B cell (primary cell): ENCODE measurements at regions not wholly inside any gene's neighbourhood (a gene's known extent, or its start where the extent isn't known, plus 50 kb on each side); places are given as distances from the start of the nearest gene placed in this dataset.
"Not testable (repeated sequence)": the region's sequence is repeated elsewhere in the genome, so short reads cannot be mapped to it uniquely, and the experiment has no call there.

ENCODE experiments used
- ATAC-seq: fragments of 200-7000 bp; cut with Tn5 transposase; one replicate; pipeline ENCODE4 v1.10.0; 2021; ENCODE audit warnings: low read depth, mild to moderate bottlenecking, moderate number of reproducible peaks, moderate library complexity
- CTCF ChIA-PET: fragments of 350-600 bp; sonication (Branson Sonifier 250); formaldehyde crosslinking; loops from one replicate; lab custom pipeline; 2021; ENCODE audit warnings: antibody characterized with exemption, inconsistent platforms; lab: Charles Lee
- POLR2A ChIA-PET: fragments of 350-600 bp; sonication (Branson Sonifier 250); formaldehyde crosslinking; loops from one replicate; lab custom pipeline; 2021; ENCODE audit warnings: antibody characterized with exemption; lab: Charles Lee
- DNase-seq: peaks from one replicate; pipeline ENCODE4 v3.0.0; 2013
- H2AFZ ChIP-seq: 2 replicates; pipeline ENCODE4 v1.6.1; 2012; ENCODE audit warnings: mild to moderate bottlenecking, low read depth, low read length; ENCODE audit not compliant: insufficient read depth, poor library complexity, severe bottlenecking
- H3K27ac ChIP-seq, 2 donors: 1 replicate in 1 of 2; 2 replicates in 1 of 2; pipeline ENCODE4 v1.5.1; 2012 to 2013; ENCODE audit warnings: low read length in 2 of 2, mild to moderate bottlenecking in 2 of 2, moderate library complexity in 1 of 2
- H3K27me3 ChIP-seq, 4 experiments: fragments of 200-600 bp in 1 of 4; sonication (generic) in 1 of 4; replicated peaks in 1 of 4; 1 replicate in 2 of 4; 2 replicates in 2 of 4; pipeline versions ENCODE4 v1.6.1 to v1.7.0; 2013 to 2016; ENCODE audit warnings: low read length in 3 of 4, mild to moderate bottlenecking in 2 of 4, mixed read lengths in 1 of 4, moderate library complexity in 1 of 4; ENCODE audit not compliant: insufficient read depth in 4 of 4, control insufficient read depth in 3 of 4; ENCODE audit errors: control extremely low read depth in 1 of 4
- H3K36me3 ChIP-seq, 2 experiments: replicated peaks in 1 of 2; 1 replicate in 1 of 2; 2 replicates in 1 of 2; pipeline versions ENCODE4 v1.6.1 to v1.7.1; 2013; ENCODE audit warnings: low read length in 1 of 2; ENCODE audit not compliant: insufficient read depth in 2 of 2, control insufficient read depth in 1 of 2; ENCODE audit errors: control extremely low read depth in 1 of 2, extremely low read depth in 1 of 2
- H3K4me1 ChIP-seq, 2 donors: fragments of 200-600 bp in 1 of 2; sonication (generic) in 1 of 2; 1 replicate in 1 of 2; 2 replicates in 1 of 2; pipeline versions ENCODE4 v1.5.1 to v1.6.1; 2013 to 2017; ENCODE audit warnings: low read length in 2 of 2; ENCODE audit not compliant: control insufficient read depth in 2 of 2, insufficient read depth in 2 of 2
- H3K4me2 ChIP-seq: replicated peaks from 2 replicates; pipeline ENCODE3; 2012; ENCODE audit warnings: mild to moderate bottlenecking, low read depth, low read length; ENCODE audit not compliant: poor library complexity, severe bottlenecking
- H3K4me3 ChIP-seq, 5 experiments: fragments of 200-600 bp in 1 of 5; sonication (generic) in 1 of 5; 1 replicate in 3 of 5; 2 replicates in 2 of 5; pipeline versions ENCODE4 v1.5.1 to v1.7.0; 2011 to 2016; ENCODE audit warnings: low read length in 4 of 5, mild to moderate bottlenecking in 4 of 5, low read depth in 2 of 5, control low read depth in 1 of 5, moderate library complexity in 1 of 5; ENCODE audit not compliant: insufficient read depth in 1 of 5; ENCODE audit errors: control extremely low read depth in 1 of 5, extremely low read depth in 1 of 5
- H3K79me2 ChIP-seq: fragments of 200-600 bp; sonication (generic); one replicate; pipeline ENCODE4 v1.6.0; 2016; ENCODE audit warnings: low read length; ENCODE audit not compliant: control insufficient read depth, insufficient read depth
- H3K9ac ChIP-seq: fragments of 200-600 bp; sonication (generic); 2 replicates; pipeline ENCODE4 v1.6.1; 2017; ENCODE audit warnings: mild to moderate bottlenecking, low read length, moderate library complexity
- H3K9me3 ChIP-seq, 3 donors: one replicate each; pipeline versions ENCODE4 v1.6.1 to v1.7.1; 2013; ENCODE audit warnings: low read length in 2 of 3; ENCODE audit not compliant: control insufficient read depth in 2 of 3, insufficient read depth in 1 of 3; ENCODE audit errors: control extremely low read depth in 1 of 3
- H4K20me1 ChIP-seq: 2 replicates; pipeline ENCODE4 v1.6.0; 2012; ENCODE audit warnings: mild to moderate bottlenecking, low read length; ENCODE audit not compliant: insufficient read depth, control insufficient read depth, poor library complexity, severe bottlenecking
- H3K27ac Mint-ChIP-seq: one replicate; pipeline ENCODE4 v1.8.0; 2021; ENCODE audit warnings: mixed read lengths
- H3K27me3 Mint-ChIP-seq: one replicate; pipeline ENCODE4 v1.8.0; 2021; ENCODE audit warnings: mixed read lengths
- H3K4me1 Mint-ChIP-seq: one replicate; pipeline ENCODE4 v1.8.0; 2021; ENCODE audit warnings: mixed read lengths
- H3K4me3 Mint-ChIP-seq: one replicate; pipeline ENCODE4 v1.8.0; 2021; ENCODE audit warnings: mixed read lengths
- H3K9me3 Mint-ChIP-seq: one replicate; pipeline ENCODE4 v1.8.0; 2022; ENCODE audit warnings: mixed read lengths; ENCODE audit not compliant: insufficient read depth
- EZH2 ChIP-seq: IDR thresholded peaks from 2 replicates; pipeline ENCODE4 v1.6.1; 2012; ENCODE audit warnings: borderline replicate concordance, low read depth, mild to moderate bottlenecking, moderate library complexity, low read length; ENCODE audit not compliant: insufficient read depth, poor library complexity, severe bottlenecking
- WGBS: methylation state at CpG from one replicate; pipeline ENCODE4 v1.1.5; 2013; ENCODE audit warnings: missing lambda C conversion rate; ENCODE audit not compliant: insufficient coverage; 5-methylcytosine and 5-hydroxymethylcytosine counted together
- intact Hi-C: fragments of 100-400 bp; cut with micrococcal nuclease; formaldehyde crosslinking; loops from one replicate; pipeline ENCODE4 v1.10.0; 2022
- TF ChIP-seq, protein P1 (sequence below): fragments of 200-600 bp; IDR thresholded peaks from one replicate; pipeline ENCODE4 v1.8.0; 2022; ENCODE audit warnings: antibody characterized with exemption, mild to moderate bottlenecking

DNA sequence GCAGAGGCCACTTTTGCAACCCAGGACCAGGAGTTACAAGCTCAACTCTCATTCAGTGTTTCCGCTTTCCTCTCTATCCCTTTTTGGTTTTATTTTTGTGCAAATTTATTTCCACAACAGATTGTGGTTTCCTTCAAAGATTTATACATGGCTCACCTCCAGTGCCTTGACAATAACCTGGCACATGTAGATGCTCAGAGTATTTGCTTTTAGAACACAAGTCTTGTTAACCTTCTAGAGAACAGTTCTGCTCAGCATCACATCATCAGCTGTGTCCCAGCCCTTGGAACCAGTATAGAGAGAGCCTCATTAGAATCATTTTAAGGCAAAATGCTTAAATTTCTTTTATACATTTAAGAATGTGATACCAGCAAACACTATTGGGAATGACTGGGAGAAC, 133.7 kb downstream of the TENT5C start:
- ChIA-PET POLR2A (interaction anchor here (0.6 kb wide), 1 partner anchor 53 kb away, joined by 9 read pairs; no protein-coding TSS in a partner anchor), CTCF (no interaction called here)
- TF ChIP-seq, protein P1, sequence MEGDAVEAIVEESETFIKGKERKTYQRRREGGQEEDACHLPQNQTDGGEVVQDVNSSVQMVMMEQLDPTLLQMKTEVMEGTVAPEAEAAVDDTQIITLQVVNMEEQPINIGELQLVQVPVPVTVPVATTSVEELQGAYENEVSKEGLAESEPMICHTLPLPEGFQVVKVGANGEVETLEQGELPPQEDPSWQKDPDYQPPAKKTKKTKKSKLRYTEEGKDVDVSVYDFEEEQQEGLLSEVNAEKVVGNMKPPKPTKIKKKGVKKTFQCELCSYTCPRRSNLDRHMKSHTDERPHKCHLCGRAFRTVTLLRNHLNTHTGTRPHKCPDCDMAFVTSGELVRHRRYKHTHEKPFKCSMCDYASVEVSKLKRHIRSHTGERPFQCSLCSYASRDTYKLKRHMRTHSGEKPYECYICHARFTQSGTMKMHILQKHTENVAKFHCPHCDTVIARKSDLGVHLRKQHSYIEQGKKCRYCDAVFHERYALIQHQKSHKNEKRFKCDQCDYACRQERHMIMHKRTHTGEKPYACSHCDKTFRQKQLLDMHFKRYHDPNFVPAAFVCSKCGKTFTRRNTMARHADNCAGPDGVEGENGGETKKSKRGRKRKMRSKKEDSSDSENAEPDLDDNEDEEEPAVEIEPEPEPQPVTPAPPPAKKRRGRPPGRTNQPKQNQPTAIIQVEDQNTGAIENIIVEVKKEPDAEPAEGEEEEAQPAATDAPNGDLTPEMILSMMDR, result no peak
- no peak for TF ChIP-seq EZH2
- WGBS, result 100% methylated on average over 1 of the region's 1 CpG
- H4K20me1 ChIP-seq, result no peaks in the 10 kb centered on the region
- Mint-ChIP-seq H3K27ac (no peak overlapping the region), H3K27me3 (peaks cover 14% of the 10 kb centered on the region), H3K4me1 (peaks cover 13% of the 10 kb centered on the region), H3K9me3 (no peaks in the 10 kb centered on the region), H3K4me3 (no peak overlapping the region)
- H3K4me3 ChIP-seq, result no peak overlapping the region
- no peaks in the 10 kb centered on the region for H3K79me2 ChIP-seq
- H3K27ac ChIP-seq, result no peak overlapping the region
- no peaks in the 10 kb centered on the region for H3K27me3 ChIP-seq
- H3K36me3 ChIP-seq, result no peaks in the 10 kb centered on the region
- no peak overlapping the region for H2AFZ ChIP-seq
- no peak overlapping the region for H3K4me2 ChIP-seq
- ATAC-seq (no peak), DNase-seq (no peak)
- H3K9ac ChIP-seq, result no peak overlapping the region
- intact Hi-C loops, result loop anchor here (5.0 kb wide), 1 partner anchor 132 kb away; the partner anchor contains the start of gene TENT5C
- H3K4me1 ChIP-seq, result peaks cover 10 to 11% of the 10 kb centered on the region in 2 donors
- no peaks in the 10 kb centered on the region for H3K9me3 ChIP-seq

DNA sequence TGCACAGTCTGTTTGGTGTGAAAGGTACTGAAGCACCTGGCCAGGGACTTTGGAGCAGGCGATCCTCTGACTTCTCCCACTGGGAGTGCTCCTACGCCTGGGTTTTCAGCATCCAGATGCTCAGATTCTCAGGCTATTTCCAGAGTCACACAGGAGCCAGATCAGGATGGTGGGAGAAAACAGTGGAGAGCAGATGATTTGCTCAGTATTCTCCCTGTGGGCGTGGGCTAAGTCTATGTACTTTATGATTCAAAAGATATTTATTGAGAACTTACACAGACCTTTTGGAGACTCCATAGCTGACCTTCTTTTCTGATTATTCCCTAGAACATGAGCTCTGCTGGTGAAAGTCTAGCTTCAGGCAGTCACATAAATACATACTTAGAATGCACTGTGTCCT, 134.6 kb downstream of the TENT5C start:
- Histone ChIP-seq H3K4me3 (no peak overlapping the region), H3K9me3 (no peaks in the 10 kb centered on the region), H3K36me3 (no peaks in the 10 kb centered on the region), H3K27ac (no peak overlapping the region), H3K4me2 (no peak overlapping the region), H3K4me1 (peaks cover under 1 to 3% of the 10 kb centered on the region in 2 donors), H2AFZ (no peak overlapping the region), H3K27me3 (no peaks in the 10 kb centered on the region), H4K20me1 (no peaks in the 10 kb centered on the region), H3K79me2 (no peaks in the 10 kb centered on the region), H3K9ac (no peak overlapping the region)
- Mint-ChIP-seq H3K27ac (no peak overlapping the region), H3K4me3 (no peak overlapping the region), H3K4me1 (peaks cover 5% of the 10 kb centered on the region), H3K9me3 (no peaks in the 10 kb centered on the region), H3K27me3 (peaks cover 21% of the 10 kb centered on the region)
- no peak for TF ChIP-seq EZH2
- TF ChIP-seq, protein P1, result no peak
- 100% methylated on average over 2 of the region's 3 CpGs for WGBS
- ATAC-seq (no peak), DNase-seq (no peak)
- ChIA-PET POLR2A (no interaction called here), CTCF (interaction anchor here (0.8 to 1.1 kb wide), 2 partner anchors 8 to 14 kb away, joined by 5 read pairs; no protein-coding TSS in a partner anchor)
- intact Hi-C loops, result no loop called here

DNA sequence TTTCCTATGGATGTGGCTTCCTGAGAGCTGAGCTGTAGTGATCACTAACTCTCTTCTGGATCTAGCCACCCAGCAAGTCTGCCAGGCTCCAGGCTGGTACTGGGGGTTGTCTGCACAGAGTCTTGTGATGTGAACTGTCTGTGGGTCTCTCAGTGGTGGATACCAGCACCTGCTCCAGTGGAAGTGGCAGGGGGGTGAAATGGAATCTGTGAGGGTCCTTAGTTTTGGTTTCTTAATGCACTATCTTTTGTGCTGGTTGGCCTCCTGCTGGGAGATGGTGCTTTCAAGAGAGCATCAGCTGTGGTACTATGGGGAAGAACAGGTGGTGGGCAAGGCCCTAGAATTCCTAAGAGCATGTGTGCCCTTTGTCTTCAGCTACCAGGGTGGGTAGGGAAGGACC, 140.7 kb downstream of the TENT5C start:
- H3K27me3 ChIP-seq, H3K79me2 ChIP-seq, DNase-seq, intact Hi-C loops, H3K27ac ChIP-seq, H3K36me3 ChIP-seq, H3K4me2 ChIP-seq, POLR2A ChIA-PET, H3K4me1 ChIP-seq, H3K4me1 Mint-ChIP-seq, H4K20me1 ChIP-seq, H2AFZ ChIP-seq, H3K4me3 ChIP-seq, H3K4me3 Mint-ChIP-seq, H3K27ac Mint-ChIP-seq, H3K9ac ChIP-seq, ATAC-seq, H3K9me3 Mint-ChIP-seq: not testable (repeated sequence)
- CTCF ChIA-PET, result interaction anchor here (0.7 to 1.8 kb wide), 6 partner anchors 8 to 234 kb away, joined by 3 to 10 read pairs (median 4); no protein-coding TSS in a partner anchor
- peaks cover 0 to 13% (median 3%) of the 10 kb centered on the region in 3 donors for H3K9me3 ChIP-seq
- H3K27me3 Mint-ChIP-seq, result peaks cover 53% of the 10 kb centered on the region
